RWPE2 (cell line): ENCODE measurements at regions not wholly inside any gene's neighbourhood (a gene's known extent, or its start where the extent isn't known, plus 50 kb on each side); places are given as distances from the start of the nearest gene placed in this dataset.
"Not testable (repeated sequence)": the region's sequence is repeated elsewhere in the genome, so short reads cannot be mapped to it uniquely, and the experiment has no call there.

ENCODE experiments used
- ATAC-seq: fragments of 200-7000 bp; cut with Tn5 transposase; 3 replicates; pipeline ENCODE4 v1.9.1; 2021; ENCODE audit warnings: low read depth
- DNase-seq: peaks from one replicate; pipeline ENCODE4 v3.0.0-alpha.2; 2020; ENCODE audit warnings: low spot score
- H3K27ac ChIP-seq: fragments of 450-650 bp; 2 replicates; pipeline ENCODE4 v1.5.1; 2017; ENCODE audit warnings: mild to moderate bottlenecking; ENCODE audit not compliant: poor library complexity, severe bottlenecking
- H3K27me3 ChIP-seq: fragments of 250-450 bp; sonication (Bioruptor Pico); 2 replicates; pipeline ENCODE4 v1.5.1; 2021; ENCODE audit warnings: mild to moderate bottlenecking, moderate library complexity; ENCODE audit not compliant: insufficient read depth, poor library complexity, severe bottlenecking
- H3K36me3 ChIP-seq: fragments of 250-450 bp; sonication (Bioruptor Pico); 2 replicates; pipeline ENCODE4 v1.5.1; 2020; ENCODE audit warnings: low read depth, mild to moderate bottlenecking, moderate library complexity
- H3K4me1 ChIP-seq: fragments of 250-450 bp; sonication (Bioruptor Pico); 2 replicates; pipeline ENCODE4 v1.5.1; 2021; ENCODE audit warnings: mild to moderate bottlenecking, moderate library complexity; ENCODE audit not compliant: insufficient read depth, poor library complexity, severe bottlenecking
- H3K4me3 ChIP-seq: fragments of 250-450 bp; sonication (Bioruptor Pico); 2 replicates; pipeline ENCODE4 v1.5.1; 2021; ENCODE audit warnings: mild to moderate bottlenecking, moderate library complexity; ENCODE audit not compliant: severe bottlenecking
- H3K9me3 ChIP-seq: fragments of 250-450 bp; sonication (Bioruptor Pico); 2 replicates; pipeline ENCODE4 v1.5.1; 2021; ENCODE audit warnings: mild to moderate bottlenecking, moderate library complexity; ENCODE audit not compliant: severe bottlenecking
- TF ChIP-seq, protein P1 (sequence below): fragments of 450-650 bp; IDR thresholded peaks from one replicate; pipeline ENCODE4 v1.5.1; 2017; ENCODE audit warnings: mild to moderate bottlenecking, moderate library complexity; ENCODE audit not compliant: poor library complexity, severe bottlenecking

DNA sequence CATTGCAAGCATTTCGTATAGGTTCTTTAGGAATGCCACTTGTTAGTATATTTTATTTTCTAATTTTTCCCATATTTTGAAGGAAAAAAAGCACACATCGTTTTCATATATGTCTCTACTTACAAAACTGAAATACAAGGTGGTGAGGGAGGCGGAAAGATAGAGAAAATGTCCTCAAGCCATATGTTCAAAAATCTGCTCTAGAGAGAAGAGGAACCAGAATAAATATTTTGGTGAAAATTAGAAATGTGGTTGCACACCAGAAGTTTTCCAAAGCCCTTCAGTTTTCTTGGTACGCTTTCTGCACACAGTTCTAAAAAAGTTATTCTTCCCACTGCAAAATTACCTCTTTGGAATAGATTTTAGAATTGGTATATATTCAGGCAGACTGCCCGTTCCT lies 107.4 kb upstream of the RHOBTB1 start:
- ATAC-seq (no peak), DNase-seq (no peak)
- Histone ChIP-seq H3K4me3 (no peak overlapping the region), H3K36me3 (no peaks in the 10 kb centered on the region), H3K4me1 (no peaks in the 10 kb centered on the region), H3K9me3 (no peaks in the 10 kb centered on the region), H3K27me3 (no peaks in the 10 kb centered on the region), H3K27ac (no peak overlapping the region)
- TF ChIP-seq, protein P1, sequence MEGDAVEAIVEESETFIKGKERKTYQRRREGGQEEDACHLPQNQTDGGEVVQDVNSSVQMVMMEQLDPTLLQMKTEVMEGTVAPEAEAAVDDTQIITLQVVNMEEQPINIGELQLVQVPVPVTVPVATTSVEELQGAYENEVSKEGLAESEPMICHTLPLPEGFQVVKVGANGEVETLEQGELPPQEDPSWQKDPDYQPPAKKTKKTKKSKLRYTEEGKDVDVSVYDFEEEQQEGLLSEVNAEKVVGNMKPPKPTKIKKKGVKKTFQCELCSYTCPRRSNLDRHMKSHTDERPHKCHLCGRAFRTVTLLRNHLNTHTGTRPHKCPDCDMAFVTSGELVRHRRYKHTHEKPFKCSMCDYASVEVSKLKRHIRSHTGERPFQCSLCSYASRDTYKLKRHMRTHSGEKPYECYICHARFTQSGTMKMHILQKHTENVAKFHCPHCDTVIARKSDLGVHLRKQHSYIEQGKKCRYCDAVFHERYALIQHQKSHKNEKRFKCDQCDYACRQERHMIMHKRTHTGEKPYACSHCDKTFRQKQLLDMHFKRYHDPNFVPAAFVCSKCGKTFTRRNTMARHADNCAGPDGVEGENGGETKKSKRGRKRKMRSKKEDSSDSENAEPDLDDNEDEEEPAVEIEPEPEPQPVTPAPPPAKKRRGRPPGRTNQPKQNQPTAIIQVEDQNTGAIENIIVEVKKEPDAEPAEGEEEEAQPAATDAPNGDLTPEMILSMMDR, result no peak

DNA sequence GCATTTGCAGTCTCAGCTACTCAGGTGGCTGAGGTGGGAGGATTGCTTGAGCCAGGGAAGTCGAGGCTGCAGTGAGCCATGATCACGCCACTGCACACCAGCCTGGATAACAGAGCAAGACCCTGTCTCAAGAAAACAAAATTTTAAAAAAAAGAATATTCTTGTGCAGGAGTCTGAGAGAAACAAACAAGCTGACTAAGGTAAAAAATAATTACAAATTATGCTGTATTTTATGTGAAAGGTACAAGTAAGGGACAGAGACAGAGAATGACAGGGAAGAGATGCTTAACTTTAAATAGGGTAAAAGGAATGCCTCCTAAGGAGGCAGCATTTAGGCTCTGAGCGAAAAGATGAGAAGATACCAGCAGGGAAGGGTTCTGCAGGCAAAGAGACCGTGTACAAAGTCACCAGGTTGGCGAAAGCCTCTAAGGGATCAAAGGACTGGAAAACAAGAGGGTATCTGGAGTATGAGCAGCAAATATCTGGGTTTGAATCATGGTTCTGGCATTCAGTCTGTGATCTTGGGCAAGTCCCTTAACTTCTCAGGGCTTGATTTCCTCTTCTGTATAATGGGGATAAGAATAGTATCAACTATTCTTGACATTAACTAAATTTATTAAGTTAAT lies 106.2 kb upstream of the RHOBTB1 start:
- Histone ChIP-seq H3K4me1 (no peaks in the 10 kb centered on the region), H3K4me3 (no peak overlapping the region), H3K9me3 (no peaks in the 10 kb centered on the region), H3K27ac (no peak overlapping the region), H3K27me3 (no peaks in the 10 kb centered on the region), H3K36me3 (no peaks in the 10 kb centered on the region)
- ATAC-seq (no peak), DNase-seq (no peak)
- TF ChIP-seq, protein P1, result no peak

DNA sequence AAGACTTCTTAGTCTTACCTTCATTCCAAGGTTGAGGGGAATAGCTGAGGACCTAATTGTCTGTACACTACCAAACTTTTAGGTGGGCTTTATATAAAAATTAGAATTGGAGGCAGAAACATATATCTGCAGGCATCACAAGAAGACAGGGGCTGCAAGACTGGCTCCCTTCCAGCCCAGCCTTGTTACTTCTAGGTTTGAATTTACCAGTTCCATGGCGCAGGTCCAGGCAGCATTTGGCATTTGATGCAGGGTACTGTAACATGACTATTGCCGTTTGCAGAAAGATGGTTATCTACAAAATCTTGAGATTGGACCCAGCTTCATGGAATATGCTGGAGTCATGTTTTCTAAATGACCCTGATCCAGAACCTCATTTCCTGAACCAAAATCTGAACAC lies 105.4 kb upstream of the RHOBTB1 start:
- TF ChIP-seq, protein P1, result no peak
- Histone ChIP-seq H3K9me3 (no peaks in the 10 kb centered on the region), H3K27ac (no peak overlapping the region), H3K4me1 (no peaks in the 10 kb centered on the region), H3K4me3 (no peak overlapping the region), H3K27me3 (no peaks in the 10 kb centered on the region), H3K36me3 (no peaks in the 10 kb centered on the region)
- DNase-seq (no peak), ATAC-seq (no peak)

DNA sequence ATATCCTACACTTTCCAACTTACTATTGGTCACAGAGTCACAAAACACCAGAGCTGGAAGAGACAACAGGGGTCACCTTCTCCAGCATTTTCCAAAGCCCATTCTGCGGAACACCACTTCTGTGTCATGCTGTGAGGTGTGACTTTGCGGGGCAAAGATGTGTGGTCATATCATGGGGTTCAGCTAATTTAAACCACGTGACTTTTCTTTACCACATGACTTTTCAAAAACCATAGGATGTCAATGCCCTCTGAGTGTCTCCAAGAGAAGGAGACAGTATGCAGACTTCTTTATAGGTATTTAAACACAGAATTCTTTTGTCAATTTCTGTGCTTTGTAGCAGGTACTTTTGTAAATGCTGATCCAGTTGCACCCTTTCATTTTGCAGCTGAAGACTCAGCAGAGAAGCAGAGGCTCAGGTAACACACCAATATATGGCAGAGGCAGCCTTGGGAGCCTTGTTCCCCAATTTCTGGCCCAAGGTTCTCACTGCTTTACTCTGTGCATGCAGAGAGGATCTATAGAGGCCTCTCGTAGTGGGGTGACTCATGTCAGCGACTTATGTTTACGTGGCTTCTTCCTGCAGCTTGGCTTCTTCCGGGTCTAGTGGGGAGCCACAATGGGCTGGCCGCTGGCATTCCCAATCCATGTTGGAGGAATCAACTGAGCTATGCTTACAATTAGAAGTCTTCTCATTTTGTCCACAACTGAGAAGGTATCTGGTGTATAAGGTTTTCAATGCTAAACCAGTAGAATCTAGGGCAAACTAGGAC lies 104.0 kb upstream of the RHOBTB1 start:
- ATAC-seq (no peak; the same call in 2 of the 3 replicates), DNase-seq (no peak)
- H3K4me1 ChIP-seq, result no peaks in the 10 kb centered on the region
- TF ChIP-seq, protein P1, result no peak
- no peak overlapping the region for H3K27ac ChIP-seq
- H3K9me3 ChIP-seq, result no peaks in the 10 kb centered on the region
- H3K27me3 ChIP-seq, result no peaks in the 10 kb centered on the region
- H3K36me3 ChIP-seq, result no peaks in the 10 kb centered on the region
- H3K4me3 ChIP-seq, result no peak overlapping the region

DNA sequence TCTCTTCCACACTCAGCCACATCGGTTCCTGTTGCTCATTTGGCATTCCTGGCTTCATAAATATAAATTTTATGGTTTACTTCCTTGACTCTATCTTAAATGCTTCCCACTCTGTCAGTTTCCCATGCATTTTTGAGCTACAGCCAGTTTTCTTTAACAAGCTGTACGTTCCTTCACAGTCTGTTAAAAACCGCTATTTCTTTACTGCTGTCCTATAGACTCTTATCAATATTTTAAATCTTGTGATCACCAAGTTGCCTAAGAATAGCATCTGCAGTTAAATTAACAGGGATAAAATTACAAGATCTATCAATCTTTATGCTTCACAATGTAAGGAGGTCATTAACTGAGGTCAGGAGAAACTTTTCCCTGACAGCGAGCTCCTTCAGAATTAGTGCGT lies 103.1 kb upstream of the RHOBTB1 start:
- TF ChIP-seq, protein P1, result no peak
- ATAC-seq, result no peak
- no peak for DNase-seq

DNA sequence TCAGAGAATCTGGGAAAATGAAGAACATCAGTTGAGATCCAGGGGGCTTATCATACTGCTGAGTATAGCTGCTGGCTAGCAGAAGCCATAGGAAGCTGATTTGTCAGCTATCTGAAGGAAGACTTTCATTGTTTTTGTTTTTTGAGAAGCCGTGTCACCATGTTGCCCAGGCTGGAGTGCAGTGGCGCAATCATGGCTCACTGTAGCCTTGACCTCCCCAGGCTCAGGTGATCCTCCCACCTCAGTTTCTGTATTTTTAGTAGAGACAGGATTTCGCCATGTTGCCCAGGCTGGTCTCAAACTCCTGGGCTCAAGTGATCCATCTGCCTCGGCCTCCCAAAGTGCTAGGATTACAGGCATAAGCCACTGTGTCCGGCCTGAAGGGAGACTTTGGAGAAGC lies 101.5 kb upstream of the RHOBTB1 start:
- H3K4me3 ChIP-seq, DNase-seq, H3K9me3 ChIP-seq, H3K27ac ChIP-seq, H3K36me3 ChIP-seq, H3K27me3 ChIP-seq, ATAC-seq, H3K4me1 ChIP-seq: not testable (repeated sequence)

More for the DNA sequence above, 103.1 kb upstream of the RHOBTB1 start:
- H3K27ac ChIP-seq, result no peak overlapping the region
- H3K36me3 ChIP-seq, result no peaks in the 10 kb centered on the region
- H3K4me3 ChIP-seq, result no peak overlapping the region
- H3K27me3 ChIP-seq, result no peaks in the 10 kb centered on the region
- H3K4me1 ChIP-seq, result no peaks in the 10 kb centered on the region
- H3K9me3 ChIP-seq, result no peaks in the 10 kb centered on the region
